Left ventricle myocardium inferior (tissue), 1 donor: ENCODE measurements at regions not wholly inside any gene's neighbourhood (a gene's known extent, or its start where the extent isn't known, plus 50 kb on each side); places are given as distances from the start of the nearest gene placed in this dataset.
"Not testable (repeated sequence)": the region's sequence is repeated elsewhere in the genome, so short reads cannot be mapped to it uniquely, and the experiment has no call there.

Experiments
- DNase-seq: peaks from one replicate; pipeline ENCODE4 v3.0.0-alpha.2; 2020
- H3K27ac ChIP-seq: fragments of 200-600 bp; replicated peaks from 2 replicates; pipeline ENCODE4 v1.8.0; 2021
- H3K27me3 ChIP-seq: fragments of 200-600 bp; 2 replicates; pipeline ENCODE4 v1.8.0; 2021; ENCODE audit warnings: low read depth
- H3K36me3 ChIP-seq: fragments of 200-600 bp; 2 replicates; pipeline ENCODE4 v1.8.0; 2021
- H3K4me1 ChIP-seq: fragments of 200-600 bp; 2 replicates; pipeline ENCODE4 v1.8.0; 2021
- H3K4me3 ChIP-seq: fragments of 200-600 bp; 2 replicates; pipeline ENCODE4 v1.8.0; 2021; ENCODE audit warnings: mild to moderate bottlenecking, moderate library complexity
- H3K9me3 ChIP-seq: fragments of 200-600 bp; replicated peaks from 2 replicates; pipeline ENCODE4 v1.8.0; 2021
- CTCF ChIP-seq: fragments of 200-600 bp; IDR thresholded peaks from 2 replicates; pipeline ENCODE4 v1.8.0; 2021; ENCODE audit warnings: antibody characterized with exemption, mild to moderate bottlenecking, borderline replicate concordance
- intact Hi-C: fragments of 100-400 bp; cut with micrococcal nuclease; formaldehyde crosslinking; loops from one replicate; pipeline ENCODE4 v1.11.0; 2022
- donor health status: DM: no; HTN: yes; CAD: no; lungs with severe emphysema.

- no peaks in the 10 kb centered on the region for H3K36me3 ChIP-seq
- no peaks in the 10 kb centered on the region for H3K4me1 ChIP-seq
- TF ChIP-seq CTCF = no peak
- no peak for DNase-seq
- no peaks in the 10 kb centered on the region for H3K27me3 ChIP-seq
- H3K27ac ChIP-seq = no peak overlapping the region
- intact Hi-C loops = no loop called here
- no peak overlapping the region for H3K4me3 ChIP-seq
- peaks cover 16% of the 10 kb centered on the region for H3K9me3 ChIP-seq
Measured at GRCh38 chr6:84317463-84317862, 90.0 kb upstream of the CEP162 start.

- Histone ChIP-seq H3K27ac (no peak overlapping the region), H3K36me3 (no peaks in the 10 kb centered on the region), H3K9me3 (peaks cover 16% of the 10 kb centered on the region), H3K27me3 (no peaks in the 10 kb centered on the region), H3K4me1 (no peaks in the 10 kb centered on the region), H3K4me3 (no peak overlapping the region)
- DNase-seq = no peak
- intact Hi-C loops = no loop called here
- no peak for TF ChIP-seq CTCF
Measured at GRCh38 chr6:84314377-84314898, 87.0 kb upstream of the CEP162 start.

GRCh38 chr6:84309336-84309735 is 81.9 kb upstream of the CEP162 start:
- Histone ChIP-seq H3K4me3 (no peak overlapping the region), H3K27ac (no peak overlapping the region), H3K9me3 (no peaks in the 10 kb centered on the region), H3K36me3 (no peaks in the 10 kb centered on the region), H3K4me1 (no peaks in the 10 kb centered on the region), H3K27me3 (no peaks in the 10 kb centered on the region)
- DNase-seq = no peak
- intact Hi-C loops = no loop called here
- no peak for TF ChIP-seq CTCF

- TF ChIP-seq CTCF = no peak
- Histone ChIP-seq H3K4me1 (no peaks in the 10 kb centered on the region), H3K36me3 (no peaks in the 10 kb centered on the region), H3K27ac (no peak overlapping the region), H3K9me3 (peaks cover 3% of the 10 kb centered on the region), H3K4me3 (no peak overlapping the region), H3K27me3 (no peaks in the 10 kb centered on the region)
- intact Hi-C loops = no loop called here
- no peak for DNase-seq
Measured at GRCh38 chr6:84304881-84305280, 77.4 kb upstream of the CEP162 start.

- intact Hi-C loops, H3K27ac ChIP-seq, H3K4me1 ChIP-seq, H3K27me3 ChIP-seq, H3K4me3 ChIP-seq, H3K36me3 ChIP-seq, DNase-seq: not testable (repeated sequence)
- H3K9me3 ChIP-seq = peaks cover 60% of the 10 kb centered on the region
Measured at GRCh38 chr6:84291033-84291432, 63.6 kb upstream of the CEP162 start.

GRCh38 chr6:84284428-84285049 is 57.1 kb upstream of the CEP162 start:
- no peaks in the 10 kb centered on the region for H3K27me3 ChIP-seq
- no peak overlapping the region for H3K27ac ChIP-seq
- no peak overlapping the region for H3K4me3 ChIP-seq
- DNase-seq = no peak
- H3K4me1 ChIP-seq = no peaks in the 10 kb centered on the region
- H3K36me3 ChIP-seq = no peaks in the 10 kb centered on the region
- intact Hi-C loops = no loop called here
- H3K9me3 ChIP-seq = peaks cover 8% of the 10 kb centered on the region
- TF ChIP-seq CTCF = no peak
